ENCODE measurements at regions not wholly inside any gene's neighbourhood (a gene's known extent, or its start where the extent isn't known, plus 50 kb on each side); places are given as distances from the start of the nearest gene placed in this dataset.

GRCh38 chr2:167861574-167862193 is 385.7 kb downstream of the STK39 start:
- no peak for TF ChIP-seq POLR2A (IDR thresholded peaks at IDR 0.05)
- DNase-seq, result no peak
- no peaks in the 10 kb centered on the region for H3K36me3 ChIP-seq
- H3K27ac ChIP-seq, result no peak overlapping the region
- no peaks in the 10 kb centered on the region for H3K4me1 ChIP-seq
- H3K9me3 ChIP-seq, result no peaks in the 10 kb centered on the region
- H3K4me3 ChIP-seq, result no peak overlapping the region
- intact Hi-C loops (cut with DNase I), result no loop called here
- 45 to 66% (median 51%) methylated on average over 2 of the region's 2 CpGs for WGBS, 4 donors
- no peaks in the 10 kb centered on the region for H3K27me3 ChIP-seq
- ATAC-seq, result no peak

- WGBS, 4 donors, result 31 to 42% (median 39%) methylated on average over 1 of the region's 1 CpG
- no peak for TF ChIP-seq CTCF (IDR thresholded peaks at IDR 0.05)
- TF ChIP-seq POLR2A (IDR thresholded peaks at IDR 0.05), result no peak
- ATAC-seq (no peak), DNase-seq (no peak)
- Histone ChIP-seq H3K27me3 (no peaks in the 10 kb centered on the region), H3K4me3 (no peak overlapping the region), H3K4me1 (no peaks in the 10 kb centered on the region), H3K36me3 (no peaks in the 10 kb centered on the region), H3K9me3 (no peaks in the 10 kb centered on the region), H3K27ac (no peak overlapping the region)
- intact Hi-C loops (cut with DNase I), result no loop called here
Observed at GRCh38 chr2:167860082-167860481, 387.3 kb downstream of the STK39 start.

- no peaks in the 10 kb centered on the region for H3K9me3 ChIP-seq
- intact Hi-C loops (cut with DNase I), result no loop called here
- no peak overlapping the region for H3K27ac ChIP-seq
- H3K4me1 ChIP-seq, result no peaks in the 10 kb centered on the region
- no peaks in the 10 kb centered on the region for H3K36me3 ChIP-seq
- H3K27me3 ChIP-seq, result no peaks in the 10 kb centered on the region
- DNase-seq, result no peak
- TF ChIP-seq POLR2A (IDR thresholded peaks at IDR 0.05) (no peak), CTCF (IDR thresholded peaks at IDR 0.05) (no peak)
- no peak overlapping the region for H3K4me3 ChIP-seq
- 32 to 52% (median 39%) methylated on average over 1 of the region's 1 CpG for WGBS, 4 donors
- ATAC-seq, result no peak
Observed at GRCh38 chr2:167859676-167860075, 387.7 kb downstream of the STK39 start.

- H3K27me3 ChIP-seq, result peaks cover 0 to 3% (median 0%) of the 10 kb centered on the region in 9 donors
- DNase-seq (no peak), ATAC-seq (no peak)
- H3K36me3 ChIP-seq, result no peaks in the 10 kb centered on the region
- no peaks in the 10 kb centered on the region for H3K4me1 ChIP-seq
- WGBS, 4 donors, result 84 to 86% (median 85%) methylated on average over 4 of the region's 4 CpGs
- H3K9me3 ChIP-seq, result no peaks in the 10 kb centered on the region
- no peak overlapping the region for H3K4me3 ChIP-seq
- H3K27ac ChIP-seq, result no peak overlapping the region
- TF ChIP-seq POLR2A (IDR thresholded peaks at IDR 0.05) (no peak), CTCF (IDR thresholded peaks at IDR 0.05) (no peak)
- intact Hi-C loops (cut with DNase I), result no loop called here
Observed at GRCh38 chr2:167858086-167858485, 389.3 kb downstream of the STK39 start.

GRCh38 chr2:167857416-167857815 is 390.0 kb downstream of the STK39 start:
- intact Hi-C loops (cut with DNase I), result no loop called here
- Histone ChIP-seq H3K9me3 (no peaks in the 10 kb centered on the region), H3K27ac (no peak overlapping the region), H3K27me3 (peaks cover 0 to 4% (median 0%) of the 10 kb centered on the region in 9 donors), H3K4me1 (no peaks in the 10 kb centered on the region), H3K36me3 (no peaks in the 10 kb centered on the region), H3K4me3 (no peak overlapping the region)
- DNase-seq, result no peak
- WGBS, 4 donors, result 80 to 91% (median 91%) methylated on average over 1 of the region's 1 CpG
- no peak for ATAC-seq
- TF ChIP-seq POLR2A (IDR thresholded peaks at IDR 0.05) (no peak), CTCF (IDR thresholded peaks at IDR 0.05) (no peak)
